MCF 10A (cell line): ENCODE measurements at regions not wholly inside any gene's neighbourhood (a gene's known extent, or its start where the extent isn't known, plus 50 kb on each side); places are given as distances from the start of the nearest gene placed in this dataset.
A peak's percentile ranks its signal among the peaks of the same experiment; 100 is the strongest.

Source experiments
- BruUV-seq: library from RNA; stranded (reverse); fragments of 400-500 nt; replicated peaks from 2 replicates; lab custom pipeline; 2021; lab: Mats Ljungman, UMichigan
- CTCF ChIA-PET: fragments of 300-600 bp; sonication (Branson Sonifier 250); formaldehyde crosslinking; extraction: SDS; loops from one replicate; lab custom pipeline; 2021; ENCODE audit warnings: antibody characterized with exemption, inconsistent platforms; lab: Yijun Ruan, JAX
- POLR2A ChIA-PET: fragments of 300-600, 350-650 bp; sonication (Branson Sonifier 250); formaldehyde crosslinking; extraction: SDS; loops from one replicate; lab custom pipeline; 2020; ENCODE audit warnings: antibody characterized with exemption, inconsistent platforms; lab: Yijun Ruan, JAX
- DNase-seq: peaks from one replicate; pipeline ENCODE4 v3.0.0-alpha.2; 2018; ENCODE audit not compliant: unreplicated experiment
- H3K27ac Mint-ChIP-seq: one replicate; pipeline ENCODE4 v1.8.0; 2022; ENCODE audit warnings: mild to moderate bottlenecking, low read depth, mixed read lengths; ENCODE audit not compliant: unreplicated experiment
- H3K27me3 Mint-ChIP-seq: one replicate; pipeline ENCODE4 v1.8.0; 2022; ENCODE audit warnings: mixed read lengths; ENCODE audit not compliant: insufficient read depth, unreplicated experiment
- H3K36me3 Mint-ChIP-seq: one replicate; pipeline ENCODE4 v1.8.0; 2022; ENCODE audit warnings: mild to moderate bottlenecking, moderate library complexity, mixed read lengths; ENCODE audit not compliant: insufficient read depth, unreplicated experiment
- H3K4me1 Mint-ChIP-seq: one replicate; pipeline ENCODE4 v1.8.0; 2022; ENCODE audit warnings: mixed read lengths; ENCODE audit not compliant: insufficient read depth, unreplicated experiment
- H3K4me3 Mint-ChIP-seq: one replicate; pipeline ENCODE4 v1.8.0; 2022; ENCODE audit warnings: mild to moderate bottlenecking, moderate library complexity, mixed read lengths; ENCODE audit not compliant: unreplicated experiment
- H3K9me3 Mint-ChIP-seq: one replicate; pipeline ENCODE4 v1.8.0; 2022; ENCODE audit warnings: mixed read lengths; ENCODE audit not compliant: unreplicated experiment
- intact Hi-C: fragments of 100-400 bp; cut with micrococcal nuclease; formaldehyde crosslinking; loops from 2 replicates; pipeline ENCODE4 v1.14.1; 2022
- TF ChIP-seq, protein P1 (sequence below): fragments of 200-600 bp; IDR thresholded peaks from one replicate; pipeline ENCODE4 v1.8.0; 2022; ENCODE audit warnings: antibody characterized with exemption, mild to moderate bottlenecking; ENCODE audit not compliant: unreplicated experiment

DNA sequence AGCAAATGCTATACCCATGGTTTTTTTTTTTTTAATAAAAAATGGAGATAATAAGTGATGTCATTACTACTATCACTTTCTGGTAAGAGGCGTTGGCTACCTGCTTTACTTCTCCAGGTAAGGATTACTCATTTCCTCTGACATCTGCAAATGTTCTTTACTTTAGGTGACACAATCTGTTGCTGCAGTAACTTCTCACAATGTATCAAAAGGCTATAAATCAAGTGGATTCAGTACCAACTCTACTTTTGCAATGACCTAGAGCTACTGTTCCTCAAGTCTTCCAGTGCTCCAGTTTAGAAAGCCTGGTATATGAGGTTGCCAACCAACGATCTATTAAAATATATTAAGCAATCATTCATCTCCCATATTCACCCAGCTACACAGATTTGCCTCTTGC, 129.1 kb downstream of the PLK2 start:
- Mint-ChIP-seq H3K4me1 (peaks cover 6% of the 10 kb centered on the region), H3K9me3 (no peaks in the 10 kb centered on the region), H3K27ac (peak overlapping the region; percentile 19), H3K36me3 (no peaks in the 10 kb centered on the region), H3K27me3 (no peaks in the 10 kb centered on the region), H3K4me3 (no peak overlapping the region)
- ChIA-PET POLR2A (interaction anchor here (0.7 to 0.8 kb wide), 2 partner anchors 9 to 128 kb away, joined by 3 to 4 read pairs; no protein-coding TSS in a partner anchor), CTCF (interaction anchor here (0.7 to 0.9 kb wide), 3 partner anchors 11 to 1281 kb away, joined by 3 to 4 read pairs (median 4); no protein-coding TSS in a partner anchor)
- BruUV-seq, result no TSS peak
- TF ChIP-seq, protein P1, sequence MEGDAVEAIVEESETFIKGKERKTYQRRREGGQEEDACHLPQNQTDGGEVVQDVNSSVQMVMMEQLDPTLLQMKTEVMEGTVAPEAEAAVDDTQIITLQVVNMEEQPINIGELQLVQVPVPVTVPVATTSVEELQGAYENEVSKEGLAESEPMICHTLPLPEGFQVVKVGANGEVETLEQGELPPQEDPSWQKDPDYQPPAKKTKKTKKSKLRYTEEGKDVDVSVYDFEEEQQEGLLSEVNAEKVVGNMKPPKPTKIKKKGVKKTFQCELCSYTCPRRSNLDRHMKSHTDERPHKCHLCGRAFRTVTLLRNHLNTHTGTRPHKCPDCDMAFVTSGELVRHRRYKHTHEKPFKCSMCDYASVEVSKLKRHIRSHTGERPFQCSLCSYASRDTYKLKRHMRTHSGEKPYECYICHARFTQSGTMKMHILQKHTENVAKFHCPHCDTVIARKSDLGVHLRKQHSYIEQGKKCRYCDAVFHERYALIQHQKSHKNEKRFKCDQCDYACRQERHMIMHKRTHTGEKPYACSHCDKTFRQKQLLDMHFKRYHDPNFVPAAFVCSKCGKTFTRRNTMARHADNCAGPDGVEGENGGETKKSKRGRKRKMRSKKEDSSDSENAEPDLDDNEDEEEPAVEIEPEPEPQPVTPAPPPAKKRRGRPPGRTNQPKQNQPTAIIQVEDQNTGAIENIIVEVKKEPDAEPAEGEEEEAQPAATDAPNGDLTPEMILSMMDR, result no peak
- peak; percentile 85 for DNase-seq
- intact Hi-C loops, result no loop called here

DNA sequence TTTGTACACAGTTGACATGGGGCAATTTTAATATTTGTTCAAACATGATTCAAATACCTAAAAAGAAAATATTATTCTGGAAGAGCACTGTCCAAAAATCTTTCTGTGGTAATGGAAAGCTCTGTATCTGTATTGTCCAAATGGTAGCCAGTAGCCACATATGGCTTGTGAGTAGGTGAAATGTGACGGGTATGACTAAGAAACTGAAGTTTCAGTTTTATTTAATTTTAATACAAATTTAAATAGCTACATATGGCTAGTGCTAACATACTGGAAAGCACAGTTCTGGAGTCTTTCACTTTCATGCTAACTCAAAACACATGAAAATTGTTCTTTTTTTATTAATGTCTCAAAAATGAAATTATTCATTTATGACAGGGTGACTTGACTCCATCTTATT, 132.6 kb downstream of the PLK2 start:
- CTCF ChIA-PET, result interaction anchor here (0.6 kb wide), 1 partner anchor 97 kb away, joined by 4 read pairs; no protein-coding TSS in a partner anchor
- Mint-ChIP-seq H3K27ac (no peak overlapping the region), H3K4me3 (no peak overlapping the region), H3K4me1 (no peaks in the 10 kb centered on the region), H3K36me3 (no peaks in the 10 kb centered on the region), H3K9me3 (no peaks in the 10 kb centered on the region), H3K27me3 (no peaks in the 10 kb centered on the region)
- TF ChIP-seq, protein P1, result no peak
- no TSS peak for BruUV-seq
- POLR2A ChIA-PET, result interaction anchor here (0.6 to 2.8 kb wide), 4 partner anchors 12 to 134 kb away, joined by 3 to 9 read pairs (median 4); partner anchors contain the start of gene PLK2
- intact Hi-C loops, result no loop called here
- DNase-seq, result no peak

DNA sequence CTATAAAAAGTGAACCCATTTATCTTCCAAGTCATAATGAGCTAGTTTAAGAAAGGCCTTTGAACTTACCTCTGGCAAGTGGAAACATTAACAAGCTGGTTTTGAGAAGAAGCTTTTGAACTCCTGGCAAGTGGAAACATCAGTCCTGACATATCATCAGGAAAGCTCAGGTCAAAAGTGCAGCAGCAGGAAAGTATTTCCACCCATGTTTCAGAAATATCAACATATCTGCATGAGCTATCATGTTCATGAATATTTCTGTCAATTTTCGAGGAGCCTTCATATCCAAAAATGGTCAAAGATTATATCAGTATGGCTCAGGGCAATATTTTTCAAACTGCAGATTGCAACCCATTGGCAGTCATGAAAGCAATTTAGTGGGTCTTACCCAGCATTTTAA, 133.9 kb downstream of the PLK2 start:
- TF ChIP-seq, protein P1, result no peak
- ChIA-PET POLR2A (interaction anchor here (0.6 to 2.8 kb wide), 3 partner anchors 11 to 393 kb away, joined by 3 to 9 read pairs (median 6); partner anchors contain the start of gene PLK2), CTCF (interaction anchor here (0.6 to 1.6 kb wide), 5 partner anchors 9 to 438 kb away, joined by 3 to 4 read pairs (median 3); partner anchors contain the start of gene PLK2)
- no TSS peak for BruUV-seq
- Mint-ChIP-seq H3K36me3 (no peaks in the 10 kb centered on the region), H3K4me1 (no peaks in the 10 kb centered on the region), H3K27me3 (no peaks in the 10 kb centered on the region), H3K4me3 (no peak overlapping the region), H3K9me3 (no peaks in the 10 kb centered on the region), H3K27ac (no peak overlapping the region)
- intact Hi-C loops, result no loop called here
- DNase-seq, result no peak

DNA sequence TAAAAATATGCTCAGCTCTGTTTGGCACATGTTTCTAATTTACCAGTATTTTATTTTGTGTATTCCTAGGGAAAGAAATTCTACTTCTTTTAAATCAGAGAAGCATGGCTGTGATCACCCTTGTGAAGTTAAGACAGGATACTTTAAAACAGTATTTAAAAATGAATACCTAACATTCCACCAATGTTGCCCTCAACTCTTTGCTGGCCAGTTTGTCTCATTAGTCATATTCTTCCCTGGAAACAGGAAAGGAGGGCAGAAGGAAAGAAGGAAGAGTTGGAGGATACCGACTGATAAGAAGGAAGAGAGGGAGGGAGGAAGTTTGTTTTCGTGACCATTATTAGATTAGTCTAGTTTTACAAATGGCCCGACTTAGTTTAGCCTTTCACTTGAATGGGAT, 137.4 kb downstream of the PLK2 start:
- H3K27me3 Mint-ChIP-seq, result no peaks in the 10 kb centered on the region
- intact Hi-C loops, result no loop called here
- no TSS peak for BruUV-seq
- H3K4me3 Mint-ChIP-seq, result no peak overlapping the region
- no peaks in the 10 kb centered on the region for H3K36me3 Mint-ChIP-seq
- H3K4me1 Mint-ChIP-seq, result no peaks in the 10 kb centered on the region
- ChIA-PET CTCF (interaction anchor here (0.6 to 1.0 kb wide), 2 partner anchors 11 to 143 kb away, joined by 3 read pairs; no protein-coding TSS in a partner anchor), POLR2A (no interaction called here)
- no peak for DNase-seq
- H3K27ac Mint-ChIP-seq, result no peak overlapping the region
- H3K9me3 Mint-ChIP-seq, result no peaks in the 10 kb centered on the region
- TF ChIP-seq, protein P1, result no peak
